ENCODE measurements at regions not wholly inside any gene's neighbourhood (a gene's known extent, or its start where the extent isn't known, plus 50 kb on each side); places are given as distances from the start of the nearest gene placed in this dataset.

DNA sequence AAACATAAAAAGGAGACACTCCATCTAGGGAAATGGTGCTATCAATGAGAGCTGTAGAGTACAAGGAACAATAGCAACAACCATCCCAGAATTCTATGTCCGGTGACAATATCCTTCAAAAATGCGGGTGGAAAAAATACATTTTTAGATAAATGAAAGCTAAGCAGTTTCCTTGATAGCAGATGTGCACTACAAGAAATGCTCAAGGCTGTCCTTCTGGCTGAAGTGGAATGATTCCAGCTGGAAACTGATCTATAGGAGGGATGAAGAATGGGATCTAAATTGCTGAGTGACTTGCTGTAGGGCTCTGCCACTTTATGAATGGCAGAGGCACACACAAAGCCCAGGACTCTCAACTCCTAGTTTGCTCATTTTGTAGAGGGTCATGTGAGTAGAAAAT is 763.1 kb downstream of the C6orf118 start:
- DNase-seq = no peak

DNA sequence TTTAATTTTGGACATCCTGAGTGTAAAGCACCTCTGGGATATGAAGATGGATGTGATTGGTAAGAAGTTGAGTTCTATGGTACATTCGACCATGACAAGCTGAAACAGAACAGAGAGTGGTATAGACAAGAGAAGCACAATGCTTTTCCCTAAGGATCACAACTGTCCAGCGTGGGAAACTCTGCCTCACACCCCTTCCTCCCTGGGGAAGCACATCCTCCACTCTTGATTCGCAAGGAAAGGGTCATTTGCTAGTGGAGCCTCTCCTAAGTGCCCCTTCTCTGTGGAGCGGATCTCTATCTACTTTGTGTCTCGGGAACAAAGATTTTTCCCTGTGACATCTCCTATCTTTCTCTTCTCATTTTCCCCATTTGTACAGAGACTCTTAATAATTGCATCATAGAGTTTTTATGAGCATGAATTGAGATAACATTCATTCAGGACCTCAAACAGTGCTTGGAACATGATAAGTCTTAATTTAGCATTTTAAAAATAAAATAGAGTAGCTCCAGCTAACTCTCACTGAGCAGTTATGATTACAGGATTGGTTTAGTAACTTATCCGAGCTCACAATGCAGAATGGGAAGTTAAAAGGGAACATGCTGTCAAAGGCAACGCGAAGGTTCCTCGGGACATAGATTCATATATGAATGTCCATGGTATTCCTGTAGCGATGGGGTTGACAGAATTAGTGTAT is 775.2 kb downstream of the C6orf118 start:
- DNase-seq = no peak

DNA sequence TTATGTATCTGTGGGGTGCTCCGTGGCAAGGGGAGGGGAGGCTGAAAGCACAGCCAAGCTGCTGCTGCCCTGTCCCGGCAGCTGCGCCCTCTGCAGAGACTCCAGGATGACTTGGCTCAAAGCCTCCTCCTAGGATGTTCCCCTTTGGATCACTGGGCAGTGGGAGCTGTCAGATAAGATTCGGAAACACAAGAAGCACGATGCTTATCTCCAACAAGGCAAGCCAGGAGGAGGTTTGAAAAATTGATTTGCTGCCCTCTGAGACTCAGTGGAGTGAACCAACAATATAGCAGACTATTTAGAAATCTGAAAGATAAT is 776.4 kb downstream of the C6orf118 start:
- no peak for DNase-seq

DNA sequence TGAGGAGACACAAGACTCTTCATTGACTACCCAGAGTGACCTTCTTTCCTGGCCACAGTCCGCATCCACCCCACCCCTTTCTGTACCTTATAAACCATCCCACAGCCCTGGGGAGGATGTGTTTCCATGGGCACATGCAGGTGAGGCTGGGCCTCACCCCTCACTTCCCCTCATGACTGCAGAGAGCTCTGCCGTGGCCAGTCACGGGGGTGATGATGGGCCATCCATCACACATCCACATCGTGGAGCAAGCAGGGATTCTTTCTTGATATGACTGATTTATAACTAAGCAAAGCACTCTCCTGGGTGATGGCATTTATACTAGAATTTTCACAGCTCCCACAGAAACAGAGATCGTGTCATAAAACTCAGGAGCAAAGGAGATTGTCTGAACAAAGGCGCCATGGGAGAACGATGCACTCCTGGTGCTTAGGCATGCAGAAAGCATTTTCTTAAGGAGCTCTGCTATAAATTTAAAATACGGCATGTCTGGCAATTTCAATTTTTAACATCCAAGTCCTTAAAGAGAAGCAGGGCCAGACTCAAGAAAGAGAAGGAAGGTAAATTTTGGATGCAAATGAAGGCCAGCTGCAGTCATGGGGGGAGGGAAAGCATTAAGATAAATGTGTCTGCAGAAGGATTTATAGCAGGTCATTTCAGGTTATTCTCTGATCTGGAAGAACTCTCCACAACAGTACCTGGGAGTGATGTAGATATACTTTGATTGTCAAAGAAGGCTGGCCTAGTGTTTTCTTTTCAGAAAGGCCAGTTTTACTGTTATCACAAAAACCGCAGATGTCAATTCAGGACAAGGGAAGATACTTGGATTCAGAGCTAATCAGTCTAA is 777.0 kb downstream of the C6orf118 start:
- no peak for DNase-seq

DNA sequence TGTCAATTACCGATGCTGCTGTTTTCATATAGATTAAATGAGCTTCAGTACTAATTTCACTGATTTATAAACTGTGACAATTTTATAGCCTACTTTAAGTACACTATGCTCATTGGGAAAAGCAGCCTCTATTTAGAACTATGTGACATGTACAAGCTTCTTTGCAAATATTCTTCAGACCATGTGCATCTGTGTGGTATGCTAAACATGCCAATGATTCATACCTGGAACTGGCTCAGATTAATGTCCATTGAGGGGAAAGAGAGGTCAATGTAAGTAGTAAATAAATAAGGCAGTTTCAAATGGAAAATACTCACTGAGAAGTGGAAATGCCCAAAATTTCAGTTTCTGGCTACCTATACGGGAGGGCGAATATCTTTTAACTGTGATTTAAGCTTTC is 777.7 kb downstream of the C6orf118 start:
- DNase-seq = no peak

- DNase-seq = no peak
Measured at GRCh38 chr6:164528539-164528938, 780.9 kb downstream of the C6orf118 start.

DNA sequence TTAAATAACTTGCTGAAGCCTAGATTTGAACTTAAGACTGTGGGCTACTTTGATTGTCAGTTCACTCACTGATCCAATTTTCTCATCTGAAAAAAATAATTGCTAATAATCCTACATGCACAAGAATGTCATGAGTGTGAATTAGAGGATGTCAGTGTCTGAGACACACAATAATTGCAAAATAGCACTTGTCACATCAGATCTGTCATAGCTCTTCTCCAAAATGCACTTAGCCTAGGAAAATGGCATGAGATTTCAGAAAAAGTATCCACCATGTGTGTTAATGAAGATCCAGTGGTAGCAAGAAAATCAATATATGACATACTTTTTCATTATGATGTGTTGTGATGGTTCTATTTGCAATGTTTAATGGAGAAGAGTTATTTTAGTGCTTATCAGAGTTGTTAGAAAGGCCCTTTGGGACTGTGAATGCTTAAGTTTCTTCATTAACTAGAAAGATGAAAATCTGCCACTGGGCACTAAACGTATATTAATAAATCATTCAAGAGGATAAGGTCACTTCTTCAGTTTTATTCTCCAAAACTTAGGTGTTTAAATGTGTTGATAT is 786.2 kb downstream of the C6orf118 start:
- no peak for DNase-seq

DNA sequence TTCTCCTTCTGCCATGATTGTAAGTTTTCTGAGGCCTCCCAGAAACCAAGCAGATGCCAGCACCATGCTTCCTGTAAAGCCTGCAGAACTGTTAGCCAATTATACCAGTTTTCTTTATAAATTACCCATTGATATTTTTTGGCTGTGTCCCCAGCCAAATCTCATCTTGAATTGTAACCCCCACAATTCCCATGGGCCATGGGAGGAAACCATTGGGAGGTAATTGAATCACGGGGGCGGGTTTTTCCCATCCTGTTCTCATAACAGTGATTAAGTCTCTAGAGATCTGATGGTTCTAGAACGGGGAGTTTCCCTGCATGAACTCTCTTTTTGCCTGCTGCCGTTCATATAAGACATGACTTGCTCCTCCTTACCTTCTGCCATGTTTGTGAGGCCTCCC is 788.5 kb downstream of the C6orf118 start:
- DNase-seq = no peak

GRCh38 chr6:164507206-164507940 is 802.0 kb downstream of the C6orf118 start:
- DNase-seq = no peak

DNA sequence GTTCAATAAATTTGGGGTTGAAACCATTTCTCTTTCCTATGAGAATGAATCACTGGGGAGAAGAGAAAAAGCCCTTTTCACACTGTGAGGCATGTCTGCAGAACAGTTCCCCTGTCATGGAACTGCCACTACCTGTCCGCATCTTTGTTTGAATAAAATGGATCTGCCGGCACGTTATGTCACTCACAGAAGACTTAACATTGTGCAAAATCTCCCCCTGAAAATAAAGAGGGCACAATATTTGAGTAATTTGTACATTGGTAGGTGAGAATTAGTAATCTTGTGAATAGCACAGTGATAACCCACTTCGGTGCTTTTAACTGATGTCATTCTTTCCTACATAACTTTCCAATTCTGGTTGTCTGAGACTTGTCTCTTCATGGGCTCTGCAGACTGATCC is 804.0 kb downstream of the C6orf118 start:
- DNase-seq = no peak

GRCh38 chr6:164502833-164503232 is 806.6 kb downstream of the C6orf118 start:
- no peak for DNase-seq

GRCh38 chr6:164495882-164496495 is 813.4 kb downstream of the C6orf118 start:
- no peak for DNase-seq

GRCh38 chr6:164478426-164478825 is 831.0 kb downstream of the C6orf118 start:
- no peak for DNase-seq

- DNase-seq = no peak
Measured at GRCh38 chr6:164477790-164478189, 831.6 kb downstream of the C6orf118 start.

DNA sequence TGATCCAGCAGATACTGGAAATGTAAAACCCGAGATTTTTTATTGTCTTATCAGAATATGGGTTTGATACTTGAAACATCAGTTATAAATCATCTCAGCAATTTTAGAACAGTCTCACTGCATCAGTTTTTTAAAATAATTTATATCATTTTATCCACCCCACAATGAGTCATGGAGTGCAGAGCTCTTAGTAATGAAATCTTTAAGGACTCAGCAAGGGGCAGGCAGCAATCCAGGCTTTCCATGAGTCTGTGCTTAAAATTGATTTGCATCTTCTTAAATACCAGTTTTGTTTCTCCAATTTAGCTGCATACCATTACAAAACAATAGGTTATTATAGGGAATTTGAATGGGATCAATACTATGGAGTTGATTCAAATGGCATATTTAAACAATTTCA is 832.3 kb downstream of the C6orf118 start:
- DNase-seq = no peak

DNA sequence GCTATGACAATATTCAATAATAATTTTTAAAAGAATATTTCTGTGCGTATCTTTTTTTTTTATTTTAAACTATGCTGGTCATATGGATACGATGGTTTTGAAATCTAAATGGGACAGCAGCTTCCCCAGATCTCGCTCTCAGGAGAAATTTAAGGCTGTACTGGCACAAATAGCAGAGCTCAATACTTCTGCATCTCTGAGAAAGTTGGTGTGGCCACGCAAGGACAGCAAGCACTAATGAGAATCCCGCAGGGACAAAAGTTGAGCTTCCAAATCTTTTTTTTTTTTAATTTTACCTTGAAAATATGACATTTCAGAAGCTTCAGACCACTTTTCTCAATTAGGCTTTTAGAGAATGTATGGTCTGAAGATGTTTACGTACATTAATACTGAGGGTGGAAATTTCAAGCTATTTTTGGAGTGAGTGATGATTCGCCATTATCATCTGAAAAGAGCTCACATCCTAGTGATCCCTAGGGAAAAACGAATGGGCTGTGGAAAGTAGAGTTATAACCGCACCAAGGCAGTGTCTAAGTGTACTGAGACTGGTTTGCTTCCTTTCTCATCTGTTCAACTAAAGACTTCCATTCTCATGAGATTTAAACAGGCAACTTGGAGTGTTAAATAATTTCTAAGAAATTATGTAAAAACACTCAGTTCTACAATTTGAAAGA is 840.0 kb downstream of the C6orf118 start:
- DNase-seq = no peak

DNA sequence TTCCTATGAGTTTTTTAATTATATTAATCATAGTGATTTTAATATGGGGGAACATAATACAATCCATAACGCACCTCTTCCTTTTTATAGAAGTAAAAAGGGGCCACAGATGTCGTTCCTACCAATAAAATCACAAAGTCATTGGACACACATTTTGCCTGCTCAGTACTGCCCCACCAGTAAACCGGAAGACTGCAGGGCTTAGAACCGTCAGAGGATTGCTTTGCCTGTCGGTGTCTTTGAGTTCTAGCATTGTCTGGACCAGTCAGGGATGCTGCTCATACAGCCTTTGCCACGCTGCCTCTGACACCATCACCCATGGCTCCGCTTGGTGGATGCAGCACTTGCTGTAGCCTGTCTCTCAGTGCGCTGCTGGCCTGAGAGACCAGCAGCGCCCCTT is 853.6 kb downstream of the C6orf118 start:
- DNase-seq = no peak

GRCh38 chr6:164453835-164454234 is 855.6 kb downstream of the C6orf118 start:
- no peak for DNase-seq

GRCh38 chr6:164442572-164442971 is 866.8 kb downstream of the C6orf118 start:
- DNase-seq = no peak

DNA sequence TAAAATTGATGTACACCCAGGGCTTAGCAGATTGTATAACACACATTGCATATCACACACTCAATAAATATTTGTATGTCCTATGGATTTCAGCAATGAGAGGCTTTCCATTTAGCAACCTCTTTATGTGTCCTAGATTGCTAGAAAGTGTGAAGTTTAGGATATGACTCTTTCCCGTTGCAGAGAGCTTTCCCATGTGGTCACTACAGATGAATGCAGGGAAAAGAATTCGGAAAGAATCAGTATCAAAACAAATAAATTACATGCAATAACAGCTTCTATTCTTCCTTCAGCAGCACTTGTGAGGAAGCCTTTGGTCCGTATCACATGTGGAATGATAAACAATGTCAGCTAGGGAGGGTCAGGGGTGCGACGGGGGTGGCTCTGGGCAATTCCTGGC is 870.1 kb downstream of the C6orf118 start:
- DNase-seq = no peak

DNA sequence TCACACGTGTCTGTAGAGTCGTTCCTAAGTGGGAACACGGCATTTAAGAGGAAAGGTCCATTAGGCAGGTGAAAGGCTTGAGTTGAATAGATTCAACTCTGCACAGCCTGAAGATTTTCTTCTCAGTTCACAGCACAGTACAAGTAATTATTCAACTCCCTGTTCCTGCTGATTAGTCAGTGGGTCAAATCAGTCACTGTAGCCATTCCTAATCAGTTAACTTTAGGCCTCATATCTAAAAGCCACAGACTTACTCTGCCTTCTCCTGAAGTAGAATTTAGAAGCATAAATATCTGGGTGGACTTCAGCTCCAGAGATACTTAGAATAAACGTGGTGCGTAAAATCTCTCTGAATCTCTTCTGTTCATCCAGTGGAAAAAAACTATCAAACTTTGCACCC is 872.4 kb downstream of the C6orf118 start:
- DNase-seq = no peak

GRCh38 chr6:164427728-164428402 is 881.5 kb downstream of the C6orf118 start:
- DNase-seq = no peak
